ENCODE measurements at regions not wholly inside any gene's neighbourhood (a gene's known extent, or its start where the extent isn't known, plus 50 kb on each side); places are given as distances from the start of the nearest gene placed in this dataset.

DNA sequence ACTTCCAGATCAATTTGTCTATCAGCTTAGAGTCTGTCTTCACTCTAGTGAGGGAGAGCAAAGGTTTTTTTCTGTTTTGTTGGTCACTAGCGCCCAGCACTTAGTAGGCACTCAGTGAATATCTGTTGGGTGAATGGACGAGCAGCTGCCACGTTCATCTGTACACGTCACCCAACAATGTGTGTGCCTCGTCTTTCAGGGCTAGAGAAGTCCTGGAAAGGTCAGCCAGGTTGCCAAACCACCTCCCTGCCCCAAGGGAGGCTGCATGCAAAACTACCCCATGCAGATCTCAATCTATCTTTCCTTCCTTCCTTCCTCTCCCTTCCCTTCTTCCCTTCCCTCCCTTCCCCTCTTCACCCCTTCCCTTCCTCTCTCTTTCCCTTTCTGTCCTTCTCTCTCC lies 340.9 kb downstream of the SOX9 start:
- H4K20me1 ChIP-seq (replicated peaks; ENCODE audit: control insufficient read depth, extremely low read depth, insufficient read depth, low read length) = no peaks in the 10 kb centered on the region
- no peak overlapping the region for H3K9ac ChIP-seq (replicated peaks; ENCODE audit: extremely low read depth, insufficient read depth, low read length)
- H3K9me3 ChIP-seq (replicated peaks; ENCODE audit: control insufficient read depth, insufficient read depth, low read length) = no peaks in the 10 kb centered on the region
- DNase-seq (ENCODE audit: low read depth, low spot score) = no peak
- dilution Hi-C loops (cut with MboI; ENCODE audit: extremely low pct_ligation_motif_present, low sequenced_read_pairs) (no loop called here), intact Hi-C loops (cut with micrococcal nuclease) (no loop called here)
- H3K27ac ChIP-seq (ENCODE audit: insufficient read depth, low read depth, low read length) = no peak overlapping the region
- H3K9me1 ChIP-seq (replicated peaks; ENCODE audit: control insufficient read depth, extremely low read depth, insufficient read depth, low read length) = no peaks in the 10 kb centered on the region
- no peak overlapping the region for H3K4me3 ChIP-seq (replicated peaks in 1 of 3; ENCODE audit: insufficient read depth in 1 of 3, low read depth in 1 of 3, low read length in 3 of 3)
- TF ChIP-seq GATA2 (IDR thresholded peaks at IDR 0.05; ENCODE audit: insufficient read depth, insufficient read length, low read depth, low read length) = no peak
- H3K79me2 ChIP-seq (ENCODE audit: control insufficient read depth, insufficient read depth, low read length) = no peaks in the 10 kb centered on the region
- ChIA-PET POLR2A (no interaction called here), CTCF (no interaction called here)
- BruUV-seq (replicated peaks) = no TSS peak
- no peaks in the 10 kb centered on the region for H3K36me3 ChIP-seq (ENCODE audit: control insufficient read depth in 2 of 2, extremely low read depth in 1 of 2, insufficient read depth in 2 of 2, low read length in 2 of 2)
- H2AFZ ChIP-seq (ENCODE audit: low read depth, low read length) = no peak overlapping the region
- no peak overlapping the region for H3K4me2 ChIP-seq (ENCODE audit: insufficient read depth, low read length)
- H3K4me1 ChIP-seq (ENCODE audit: control insufficient read depth, extremely low read depth, insufficient read depth, low read length) = no peaks in the 10 kb centered on the region
- no peak for FAIRE-seq
- no peaks in the 10 kb centered on the region for H3K27me3 ChIP-seq (ENCODE audit: control insufficient read depth in 2 of 2, insufficient read depth in 2 of 2, low read length in 2 of 2)

- Histone ChIP-seq H3K27ac (ENCODE audit: insufficient read depth, low read depth, low read length) (no peak overlapping the region), H4K20me1 (replicated peaks; ENCODE audit: control insufficient read depth, extremely low read depth, insufficient read depth, low read length) (no peaks in the 10 kb centered on the region), H2AFZ (ENCODE audit: low read depth, low read length) (no peak overlapping the region), H3K79me2 (ENCODE audit: control insufficient read depth, insufficient read depth, low read length) (no peaks in the 10 kb centered on the region), H3K4me3 (replicated peaks in 1 of 3; ENCODE audit: insufficient read depth in 1 of 3, low read depth in 1 of 3, low read length in 3 of 3) (no peak overlapping the region), H3K9ac (replicated peaks; ENCODE audit: extremely low read depth, insufficient read depth, low read length) (no peak overlapping the region), H3K4me2 (ENCODE audit: insufficient read depth, low read length) (no peak overlapping the region), H3K27me3 (ENCODE audit: control insufficient read depth in 2 of 2, insufficient read depth in 2 of 2, low read length in 2 of 2) (no peaks in the 10 kb centered on the region), H3K9me1 (replicated peaks; ENCODE audit: control insufficient read depth, extremely low read depth, insufficient read depth, low read length) (no peaks in the 10 kb centered on the region), H3K9me3 (replicated peaks; ENCODE audit: control insufficient read depth, insufficient read depth, low read length) (no peaks in the 10 kb centered on the region), H3K4me1 (ENCODE audit: control insufficient read depth, extremely low read depth, insufficient read depth, low read length) (no peaks in the 10 kb centered on the region), H3K36me3 (ENCODE audit: control insufficient read depth in 2 of 2, extremely low read depth in 1 of 2, insufficient read depth in 2 of 2, low read length in 2 of 2) (no peaks in the 10 kb centered on the region)
- ChIA-PET CTCF (no interaction called here), POLR2A (no interaction called here)
- FAIRE-seq (no peak), DNase-seq (ENCODE audit: low read depth, low spot score) (no peak)
- TF ChIP-seq MYC (IDR thresholded peaks at IDR 0.05; ENCODE audit: low read depth, low read length) = no peak
- TF ChIP-seq, protein P1, sequence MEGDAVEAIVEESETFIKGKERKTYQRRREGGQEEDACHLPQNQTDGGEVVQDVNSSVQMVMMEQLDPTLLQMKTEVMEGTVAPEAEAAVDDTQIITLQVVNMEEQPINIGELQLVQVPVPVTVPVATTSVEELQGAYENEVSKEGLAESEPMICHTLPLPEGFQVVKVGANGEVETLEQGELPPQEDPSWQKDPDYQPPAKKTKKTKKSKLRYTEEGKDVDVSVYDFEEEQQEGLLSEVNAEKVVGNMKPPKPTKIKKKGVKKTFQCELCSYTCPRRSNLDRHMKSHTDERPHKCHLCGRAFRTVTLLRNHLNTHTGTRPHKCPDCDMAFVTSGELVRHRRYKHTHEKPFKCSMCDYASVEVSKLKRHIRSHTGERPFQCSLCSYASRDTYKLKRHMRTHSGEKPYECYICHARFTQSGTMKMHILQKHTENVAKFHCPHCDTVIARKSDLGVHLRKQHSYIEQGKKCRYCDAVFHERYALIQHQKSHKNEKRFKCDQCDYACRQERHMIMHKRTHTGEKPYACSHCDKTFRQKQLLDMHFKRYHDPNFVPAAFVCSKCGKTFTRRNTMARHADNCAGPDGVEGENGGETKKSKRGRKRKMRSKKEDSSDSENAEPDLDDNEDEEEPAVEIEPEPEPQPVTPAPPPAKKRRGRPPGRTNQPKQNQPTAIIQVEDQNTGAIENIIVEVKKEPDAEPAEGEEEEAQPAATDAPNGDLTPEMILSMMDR (IDR thresholded peaks at IDR 0.05; ENCODE audit: extremely low read depth in 1 of 2, insufficient read depth in 1 of 2, low read depth in 1 of 2, low read length in 2 of 2) = no peak
- no peak for TF ChIP-seq EZH2 (IDR thresholded peaks at IDR 0.05; ENCODE audit: borderline replicate concordance, low read depth, low read length, severe bottlenecking)
- intact Hi-C loops (cut with micrococcal nuclease) = no loop called here
- dilution Hi-C loops (cut with MboI; ENCODE audit: extremely low pct_ligation_motif_present, low sequenced_read_pairs) = no loop called here
- no TSS peak for BruUV-seq (replicated peaks)
These were observed 341.6 kb downstream of the SOX9 start for GRCh38 chr17:72462407-72462806.
